NCI-H1436 treated with DMSO at 0.1 percent for 48 hours (cell line): ENCODE measurements at regions not wholly inside any gene's neighbourhood (a gene's known extent, or its start where the extent isn't known, plus 50 kb on each side); places are given as distances from the start of the nearest gene placed in this dataset.

Source experiments
- DNase-seq: peaks from one replicate; lab custom pipeline; 2025; lab: John Stamatoyannopoulos, UW

- DNase-seq, result no peak
Measured at GRCh38 chr20:63115651-63116411, 100.1 kb downstream of the YTHDF1 start.

GRCh38 chr20:63114693-63115311 is 101.1 kb downstream of the YTHDF1 start:
- no peak for DNase-seq

GRCh38 chr20:63114006-63114692 is 101.8 kb downstream of the YTHDF1 start:
- no peak for DNase-seq

- DNase-seq, result no peak
Measured at GRCh38 chr20:63112491-63113219, 103.3 kb downstream of the YTHDF1 start.

GRCh38 chr20:63108247-63108646 is 101.5 kb upstream of the BHLHE23 start:
- no peak for DNase-seq

DNA sequence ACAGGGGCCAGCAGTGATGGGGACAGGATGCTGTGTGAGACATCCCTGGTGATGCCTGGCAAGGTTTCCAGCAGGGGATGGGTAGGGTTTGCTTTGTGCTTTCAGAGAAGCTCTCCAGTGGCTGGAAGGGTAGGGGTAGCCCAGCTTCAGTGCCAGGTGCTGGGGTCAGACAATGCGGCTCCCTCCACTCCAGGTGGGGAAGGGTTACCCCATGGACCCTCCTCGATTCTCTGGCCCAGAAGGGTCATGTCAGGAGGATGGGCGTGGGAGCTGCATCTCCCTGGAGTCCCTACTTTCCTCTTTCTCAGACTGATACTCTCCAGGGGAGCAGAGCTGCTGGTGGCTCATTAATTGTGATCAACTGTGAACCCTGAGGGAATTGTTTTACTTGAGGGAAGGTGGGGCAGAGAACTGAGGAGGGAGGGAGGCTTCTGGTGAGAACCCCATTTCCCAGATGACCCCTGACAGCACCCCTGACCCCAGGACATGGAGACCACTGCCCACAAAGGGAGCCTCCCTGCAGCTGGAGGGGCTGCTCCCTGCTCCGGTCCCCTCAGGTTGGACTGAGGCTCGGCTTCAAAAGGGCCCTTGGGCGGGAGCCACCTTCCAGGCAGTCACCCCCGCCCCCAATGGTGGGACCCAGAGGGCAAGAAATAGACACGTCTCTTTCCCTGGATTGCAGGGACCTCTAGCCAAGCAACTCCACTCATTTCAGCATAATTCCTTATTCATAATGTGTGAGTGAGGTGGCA is 100.9 kb upstream of the BHLHE23 start:
- DNase-seq, result no peak

DNA sequence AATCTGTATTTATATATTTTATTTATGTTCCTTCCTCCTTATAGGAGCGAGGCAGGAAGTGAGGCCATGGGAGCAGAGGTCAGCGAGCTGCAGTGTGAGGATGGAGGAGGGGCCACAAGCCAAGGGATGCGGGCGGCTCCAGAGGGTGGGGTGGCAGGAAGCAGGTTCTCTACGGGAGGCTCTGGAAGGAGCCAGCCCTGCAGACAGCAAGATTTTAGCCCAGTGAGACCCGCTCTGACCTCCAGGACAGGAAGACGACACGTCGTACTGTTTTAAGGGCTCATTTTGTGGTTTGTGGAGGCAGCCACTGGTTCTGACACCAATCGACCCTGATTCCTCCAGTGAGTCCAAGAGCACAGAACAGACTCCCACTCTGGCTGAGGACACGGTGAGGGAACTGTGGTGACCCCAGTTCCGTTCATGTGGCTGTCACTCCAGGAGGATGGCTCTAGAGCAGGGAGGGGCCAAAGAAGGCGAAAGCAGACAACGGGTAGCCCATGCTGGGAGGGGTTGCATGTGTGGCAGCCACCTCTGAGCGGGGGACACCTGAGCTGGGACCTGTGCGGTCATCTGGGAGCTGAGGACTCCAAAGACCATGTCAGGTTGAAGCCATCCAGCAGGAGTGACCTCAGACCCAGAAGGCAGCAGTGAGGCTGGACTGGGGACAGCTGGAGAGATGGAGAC is 100.1 kb upstream of the BHLHE23 start:
- DNase-seq, result no peak

- no peak for DNase-seq
Measured at GRCh38 chr20:63106108-63106764, 99.5 kb upstream of the BHLHE23 start.

DNA sequence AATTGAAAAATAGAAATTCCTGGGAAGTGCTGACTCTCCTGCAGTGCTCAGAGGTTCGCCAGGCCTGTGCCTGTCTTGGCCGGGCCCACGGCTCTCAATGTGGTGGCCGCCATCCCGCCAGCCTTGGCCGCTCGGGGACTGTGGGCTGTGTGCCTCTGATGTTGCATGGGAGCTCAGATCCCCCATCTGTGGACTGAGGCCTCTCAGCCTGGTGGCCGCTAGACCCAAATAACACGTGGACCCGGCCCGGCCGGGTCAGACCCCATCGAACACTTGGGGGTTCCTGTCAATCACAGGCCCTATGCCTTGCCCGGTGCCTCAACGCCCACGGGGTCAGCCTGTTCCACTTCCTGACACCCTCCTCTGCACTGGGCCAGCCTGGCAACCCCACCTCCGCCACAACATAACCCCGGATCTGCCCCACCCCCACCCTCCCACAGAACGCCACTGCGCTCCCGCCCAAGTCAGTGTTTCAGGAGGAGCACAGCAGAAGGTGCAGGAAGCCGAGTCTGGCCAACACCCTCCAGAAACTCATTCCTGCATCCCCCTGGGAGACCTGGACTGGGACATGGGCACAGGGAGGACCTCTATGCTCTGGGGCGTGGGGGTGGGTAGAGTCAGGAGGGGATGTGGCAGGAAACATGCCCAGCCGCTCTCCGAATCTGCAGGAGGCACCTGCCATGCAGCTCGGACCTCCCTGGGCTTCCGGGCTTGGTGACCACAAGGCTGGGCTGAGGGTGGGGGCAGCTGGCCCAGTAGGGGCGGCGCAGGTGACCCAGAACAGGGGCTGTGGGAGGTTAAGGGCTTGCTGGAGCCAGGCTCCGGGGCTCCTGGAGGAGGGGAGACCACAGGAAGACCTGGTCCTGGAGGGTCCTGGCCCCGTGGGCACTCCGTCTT is 98.7 kb upstream of the BHLHE23 start:
- no peak for DNase-seq

DNA sequence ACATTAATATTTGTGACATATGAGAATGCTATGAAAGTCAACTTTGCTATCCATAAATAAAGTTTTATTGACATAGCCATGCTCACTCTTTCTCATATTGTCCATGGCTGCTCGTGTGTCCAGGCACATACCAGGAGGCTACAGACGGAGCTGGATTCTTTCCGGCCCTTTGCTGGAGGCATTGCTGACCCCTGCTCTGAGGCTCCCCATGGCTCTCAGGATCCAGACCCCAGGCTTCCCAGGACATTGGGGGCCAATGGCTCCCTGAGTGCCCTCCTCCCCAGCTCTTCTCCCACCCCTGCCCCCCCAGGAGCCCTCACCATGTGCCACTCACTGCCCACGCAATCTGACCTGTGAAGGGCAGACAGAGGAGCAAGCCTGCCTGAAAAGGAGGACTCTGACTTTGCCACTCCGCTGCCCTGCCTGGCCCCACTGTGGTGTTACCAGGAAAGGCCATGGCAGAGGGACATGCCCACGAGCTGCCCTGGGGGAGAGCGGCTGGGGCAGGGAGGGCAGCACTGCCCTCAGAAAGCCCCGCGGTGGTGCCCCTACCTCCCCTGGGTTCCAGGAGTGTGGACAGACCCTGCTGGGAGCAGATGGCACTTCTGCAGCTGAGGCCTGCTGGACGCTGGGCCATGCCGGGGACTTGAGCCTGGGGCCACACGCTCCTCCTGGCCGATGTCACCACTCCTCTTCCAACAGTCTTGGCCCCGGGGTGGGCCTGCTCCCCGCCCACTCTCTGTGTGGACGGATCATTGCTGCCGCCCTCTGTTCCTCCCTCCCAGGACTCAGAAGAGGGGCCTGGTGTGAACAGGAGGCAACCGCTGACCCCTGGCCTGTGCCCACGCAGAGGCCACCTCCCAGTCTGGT is 97.8 kb upstream of the BHLHE23 start:
- DNase-seq, result no peak

GRCh38 chr20:63103402-63104311 is 96.9 kb upstream of the BHLHE23 start:
- no peak for DNase-seq

- no peak for DNase-seq
Measured at GRCh38 chr20:63102721-63103375, 96.1 kb upstream of the BHLHE23 start.

DNA sequence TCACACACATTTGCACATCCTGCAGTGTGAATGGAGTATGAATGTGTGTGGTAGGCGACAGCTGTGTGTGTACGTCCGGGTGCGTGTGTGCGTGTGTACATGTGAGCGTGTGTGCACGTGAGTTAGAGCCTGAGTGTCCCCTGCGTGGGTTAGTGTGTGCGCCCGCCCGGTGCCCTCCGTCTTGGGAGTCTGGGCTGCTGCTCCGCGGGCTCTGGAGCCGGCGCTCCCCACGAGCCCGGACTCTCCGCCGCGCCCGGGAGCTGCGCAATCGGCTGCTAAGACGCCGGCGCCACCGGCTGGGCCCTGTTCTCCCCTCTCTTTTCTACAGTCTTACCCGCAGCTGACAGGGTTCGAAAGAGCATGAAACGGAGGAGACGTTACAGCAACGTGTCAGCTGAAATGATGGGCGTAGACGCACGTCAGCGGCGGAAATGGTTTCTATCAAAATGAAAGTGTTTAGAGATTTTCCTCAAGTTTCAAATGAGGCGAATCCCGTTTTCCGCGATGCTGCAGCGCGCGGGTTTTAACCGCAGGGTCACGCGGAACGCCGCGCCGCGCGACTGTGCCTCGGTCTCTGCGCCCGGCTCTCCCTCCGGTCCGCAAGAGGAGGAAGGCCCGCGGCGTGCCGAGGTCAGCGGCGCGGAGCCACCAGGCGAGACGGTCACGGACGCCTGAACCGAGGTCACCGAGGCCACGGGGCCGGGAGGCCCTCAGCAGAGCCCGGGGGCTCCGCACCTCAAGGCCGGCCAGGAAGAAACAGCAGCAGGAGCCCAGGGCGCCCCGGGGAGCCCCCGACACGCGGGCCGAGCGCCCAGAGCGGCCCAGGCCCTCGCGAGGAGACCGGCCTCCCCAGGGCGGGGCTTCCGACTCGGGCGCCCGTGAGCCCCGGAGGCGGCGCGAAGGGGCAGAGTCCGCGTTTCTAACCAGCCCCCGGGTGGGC is 95.3 kb upstream of the BHLHE23 start:
- no peak for DNase-seq

DNA sequence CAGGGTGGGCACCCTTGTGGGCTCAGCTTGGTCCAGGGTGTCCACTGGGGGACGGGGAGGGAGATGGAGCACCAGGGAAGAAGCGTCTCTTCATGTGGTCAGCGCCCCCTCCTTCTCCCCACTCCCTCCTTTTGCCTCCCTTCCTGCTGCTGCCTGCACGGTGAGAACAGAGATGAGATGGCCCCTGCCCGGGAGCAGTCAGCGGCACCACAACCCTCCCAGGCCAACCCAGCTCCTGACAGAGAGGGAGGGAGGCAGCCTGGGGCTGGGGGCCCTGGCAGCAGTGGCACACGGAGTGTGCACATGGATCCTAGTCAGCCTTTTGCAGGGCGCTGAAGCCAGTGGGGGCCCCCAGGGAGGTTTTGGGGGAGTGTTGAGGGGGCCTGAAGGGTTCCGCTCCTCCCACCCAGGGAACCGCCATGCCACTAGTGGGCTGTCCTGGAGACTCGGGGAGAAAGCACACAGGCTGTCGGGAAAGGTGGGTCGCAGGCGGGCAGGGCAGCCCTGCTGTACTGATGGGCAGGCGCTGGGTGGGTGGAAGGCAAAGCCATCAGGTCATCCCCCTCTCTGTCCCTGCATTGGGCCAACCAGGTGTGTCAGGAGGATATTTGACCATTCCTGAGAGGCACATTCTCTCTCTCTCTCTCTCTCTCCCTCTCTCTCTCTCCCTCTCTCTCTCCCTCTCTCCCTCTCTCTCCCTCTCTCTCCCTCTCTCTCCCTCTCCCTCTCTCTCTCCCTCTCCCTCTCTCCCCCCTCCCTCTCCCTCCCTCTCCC is 94.3 kb upstream of the BHLHE23 start:
- no peak for DNase-seq
